ENCODE measurements at regions not wholly inside any gene's neighbourhood (a gene's known extent, or its start where the extent isn't known, plus 50 kb on each side); places are given as distances from the start of the nearest gene placed in this dataset.

DNA sequence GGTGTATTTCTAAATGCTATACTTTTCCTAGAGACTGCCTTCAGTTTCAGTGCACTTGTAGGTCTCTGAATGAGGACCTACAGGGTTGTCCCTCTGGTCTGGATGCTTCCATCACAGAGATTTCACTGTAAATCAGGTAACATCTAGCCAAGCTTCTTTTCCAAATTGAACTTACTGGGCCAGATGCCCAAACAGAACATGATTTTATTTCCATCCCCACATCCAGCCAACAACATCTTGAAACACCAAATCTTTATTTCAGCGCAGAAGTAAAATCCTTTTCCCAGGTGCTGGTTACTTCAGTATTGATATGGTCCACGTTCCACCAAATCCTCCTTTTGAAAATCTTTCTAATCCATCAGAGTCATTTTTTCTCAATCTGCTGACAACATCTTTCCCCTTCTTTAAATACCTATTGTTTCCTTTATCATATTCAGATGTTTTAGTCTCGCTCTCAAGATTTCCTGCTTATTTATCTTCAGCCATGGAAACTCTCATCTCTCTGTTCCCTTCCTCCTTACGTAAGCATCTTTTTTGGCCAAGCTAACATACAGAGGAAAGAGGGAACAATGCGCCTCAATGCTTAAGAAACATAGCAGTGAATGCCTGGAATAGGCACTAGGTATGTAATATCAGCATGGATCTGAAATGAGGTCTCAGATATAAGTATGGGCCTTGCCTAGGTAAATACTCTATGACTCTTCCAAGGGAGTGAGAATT lies 201.2 kb upstream of the MTNR1B start:
- TF ChIP-seq GABPA (IDR thresholded peaks at IDR 0.05 in 1 of 2, conservative IDR thresholded peaks at IDR 0.05 in 1 of 2) = no peak
- no peak for TF ChIP-seq RXRA (IDR thresholded peaks at IDR 0.05)
- TF ChIP-seq, protein P1, sequence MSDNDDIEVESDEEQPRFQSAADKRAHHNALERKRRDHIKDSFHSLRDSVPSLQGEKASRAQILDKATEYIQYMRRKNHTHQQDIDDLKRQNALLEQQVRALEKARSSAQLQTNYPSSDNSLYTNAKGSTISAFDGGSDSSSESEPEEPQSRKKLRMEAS (IDR thresholded peaks at IDR 0.05) = no peak
- no peak for TF ChIP-seq SP1 (IDR thresholded peaks at IDR 0.05)
- TF ChIP-seq FOXA2 (IDR thresholded peaks at IDR 0.05) = no peak
- no peak for TF ChIP-seq JUND (IDR thresholded peaks at IDR 0.05)
- TF ChIP-seq, protein P2, sequence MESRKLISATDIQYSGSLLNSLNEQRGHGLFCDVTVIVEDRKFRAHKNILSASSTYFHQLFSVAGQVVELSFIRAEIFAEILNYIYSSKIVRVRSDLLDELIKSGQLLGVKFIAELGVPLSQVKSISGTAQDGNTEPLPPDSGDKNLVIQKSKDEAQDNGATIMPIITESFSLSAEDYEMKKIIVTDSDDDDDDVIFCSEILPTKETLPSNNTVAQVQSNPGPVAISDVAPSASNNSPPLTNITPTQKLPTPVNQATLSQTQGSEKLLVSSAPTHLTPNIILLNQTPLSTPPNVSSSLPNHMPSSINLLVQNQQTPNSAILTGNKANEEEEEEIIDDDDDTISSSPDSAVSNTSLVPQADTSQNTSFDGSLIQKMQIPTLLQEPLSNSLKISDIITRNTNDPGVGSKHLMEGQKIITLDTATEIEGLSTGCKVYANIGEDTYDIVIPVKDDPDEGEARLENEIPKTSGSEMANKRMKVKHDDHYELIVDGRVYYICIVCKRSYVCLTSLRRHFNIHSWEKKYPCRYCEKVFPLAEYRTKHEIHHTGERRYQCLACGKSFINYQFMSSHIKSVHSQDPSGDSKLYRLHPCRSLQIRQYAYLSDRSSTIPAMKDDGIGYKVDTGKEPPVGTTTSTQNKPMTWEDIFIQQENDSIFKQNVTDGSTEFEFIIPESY (IDR thresholded peaks at IDR 0.05) = no peak
- TF ChIP-seq, protein P3, sequence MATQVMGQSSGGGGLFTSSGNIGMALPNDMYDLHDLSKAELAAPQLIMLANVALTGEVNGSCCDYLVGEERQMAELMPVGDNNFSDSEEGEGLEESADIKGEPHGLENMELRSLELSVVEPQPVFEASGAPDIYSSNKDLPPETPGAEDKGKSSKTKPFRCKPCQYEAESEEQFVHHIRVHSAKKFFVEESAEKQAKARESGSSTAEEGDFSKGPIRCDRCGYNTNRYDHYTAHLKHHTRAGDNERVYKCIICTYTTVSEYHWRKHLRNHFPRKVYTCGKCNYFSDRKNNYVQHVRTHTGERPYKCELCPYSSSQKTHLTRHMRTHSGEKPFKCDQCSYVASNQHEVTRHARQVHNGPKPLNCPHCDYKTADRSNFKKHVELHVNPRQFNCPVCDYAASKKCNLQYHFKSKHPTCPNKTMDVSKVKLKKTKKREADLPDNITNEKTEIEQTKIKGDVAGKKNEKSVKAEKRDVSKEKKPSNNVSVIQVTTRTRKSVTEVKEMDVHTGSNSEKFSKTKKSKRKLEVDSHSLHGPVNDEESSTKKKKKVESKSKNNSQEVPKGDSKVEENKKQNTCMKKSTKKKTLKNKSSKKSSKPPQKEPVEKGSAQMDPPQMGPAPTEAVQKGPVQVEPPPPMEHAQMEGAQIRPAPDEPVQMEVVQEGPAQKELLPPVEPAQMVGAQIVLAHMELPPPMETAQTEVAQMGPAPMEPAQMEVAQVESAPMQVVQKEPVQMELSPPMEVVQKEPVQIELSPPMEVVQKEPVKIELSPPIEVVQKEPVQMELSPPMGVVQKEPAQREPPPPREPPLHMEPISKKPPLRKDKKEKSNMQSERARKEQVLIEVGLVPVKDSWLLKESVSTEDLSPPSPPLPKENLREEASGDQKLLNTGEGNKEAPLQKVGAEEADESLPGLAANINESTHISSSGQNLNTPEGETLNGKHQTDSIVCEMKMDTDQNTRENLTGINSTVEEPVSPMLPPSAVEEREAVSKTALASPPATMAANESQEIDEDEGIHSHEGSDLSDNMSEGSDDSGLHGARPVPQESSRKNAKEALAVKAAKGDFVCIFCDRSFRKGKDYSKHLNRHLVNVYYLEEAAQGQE (IDR thresholded peaks at IDR 0.05) = no peak
- no peak for TF ChIP-seq FOXA1 (IDR thresholded peaks at IDR 0.05)
- no peak for TF ChIP-seq NR2F2 (IDR thresholded peaks at IDR 0.05)
- no peak for TF ChIP-seq RAD21 (IDR thresholded peaks at IDR 0.05)
- TF ChIP-seq, protein P4, sequence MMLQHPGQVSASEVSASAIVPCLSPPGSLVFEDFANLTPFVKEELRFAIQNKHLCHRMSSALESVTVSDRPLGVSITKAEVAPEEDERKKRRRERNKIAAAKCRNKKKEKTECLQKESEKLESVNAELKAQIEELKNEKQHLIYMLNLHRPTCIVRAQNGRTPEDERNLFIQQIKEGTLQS (IDR thresholded peaks at IDR 0.05) = no peak
- no peak for TF ChIP-seq TAF1 (conservative IDR thresholded peaks at IDR 0.05)
- no peak for TF ChIP-seq HNF4A (conservative IDR thresholded peaks at IDR 0.05)
- no peak for TF ChIP-seq HNF4G (IDR thresholded peaks at IDR 0.05)
- TF ChIP-seq, protein P5, sequence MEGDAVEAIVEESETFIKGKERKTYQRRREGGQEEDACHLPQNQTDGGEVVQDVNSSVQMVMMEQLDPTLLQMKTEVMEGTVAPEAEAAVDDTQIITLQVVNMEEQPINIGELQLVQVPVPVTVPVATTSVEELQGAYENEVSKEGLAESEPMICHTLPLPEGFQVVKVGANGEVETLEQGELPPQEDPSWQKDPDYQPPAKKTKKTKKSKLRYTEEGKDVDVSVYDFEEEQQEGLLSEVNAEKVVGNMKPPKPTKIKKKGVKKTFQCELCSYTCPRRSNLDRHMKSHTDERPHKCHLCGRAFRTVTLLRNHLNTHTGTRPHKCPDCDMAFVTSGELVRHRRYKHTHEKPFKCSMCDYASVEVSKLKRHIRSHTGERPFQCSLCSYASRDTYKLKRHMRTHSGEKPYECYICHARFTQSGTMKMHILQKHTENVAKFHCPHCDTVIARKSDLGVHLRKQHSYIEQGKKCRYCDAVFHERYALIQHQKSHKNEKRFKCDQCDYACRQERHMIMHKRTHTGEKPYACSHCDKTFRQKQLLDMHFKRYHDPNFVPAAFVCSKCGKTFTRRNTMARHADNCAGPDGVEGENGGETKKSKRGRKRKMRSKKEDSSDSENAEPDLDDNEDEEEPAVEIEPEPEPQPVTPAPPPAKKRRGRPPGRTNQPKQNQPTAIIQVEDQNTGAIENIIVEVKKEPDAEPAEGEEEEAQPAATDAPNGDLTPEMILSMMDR (IDR thresholded peaks at IDR 0.05; ENCODE audit: low read depth, low read length, missing input control) = no peak
- TF ChIP-seq YY1 (IDR thresholded peaks at IDR 0.05) = no peak
- WGBS = 78% methylated on average over 5 of the region's 5 CpGs
- H3K4me1 ChIP-seq (ENCODE audit: control insufficient read depth in 4 of 4, insufficient read depth in 4 of 4, low read length in 3 of 4) = no peaks in the 10 kb centered on the region

More for the DNA sequence above, 201.2 kb upstream of the MTNR1B start:
- Histone ChIP-seq H3K27ac (ENCODE audit: low read depth in 1 of 2, low read length in 2 of 2) (no peak overlapping the region), H3K36me3 (ENCODE audit: control insufficient read depth in 4 of 4, insufficient read depth in 3 of 4, low read depth in 1 of 4, low read length in 3 of 4) (no peaks in the 10 kb centered on the region), H3K4me3 (ENCODE audit: low read depth in 1 of 3, low read length in 3 of 3) (no peak overlapping the region), H3K27me3 (ENCODE audit: control insufficient read depth in 4 of 4, insufficient read depth in 4 of 4, low read length in 3 of 4) (no peaks in the 10 kb centered on the region), H3K9me3 (ENCODE audit: control insufficient read depth in 4 of 4, low read length in 3 of 4) (no peaks in the 10 kb centered on the region), H3K9ac (ENCODE audit: low read depth in 1 of 2, low read length in 2 of 2) (no peak overlapping the region)
- no peak for DNase-seq (ENCODE audit: low spot score)

All from liver (tissue), 8 donors.